GM18520 (cell line): ENCODE measurements at regions not wholly inside any gene's neighbourhood (a gene's known extent, or its start where the extent isn't known, plus 50 kb on each side); places are given as distances from the start of the nearest gene placed in this dataset.
"Not testable (repeated sequence)": the region's sequence is repeated elsewhere in the genome, so short reads cannot be mapped to it uniquely, and the experiment has no call there.

ENCODE experiments used
- ATAC-seq: cut with Tn5 transposase; IDR thresholded peaks from one replicate; pipeline ENCODE4 v1.9.1; 2021; ENCODE audit not compliant: unreplicated experiment

GRCh38 chr1:182331387-182331786 lies 60.2 kb downstream of the GLUL start:
- no peak for ATAC-seq

GRCh38 chr1:182330303-182330702 lies 61.3 kb downstream of the GLUL start:
- no peak for ATAC-seq

DNA sequence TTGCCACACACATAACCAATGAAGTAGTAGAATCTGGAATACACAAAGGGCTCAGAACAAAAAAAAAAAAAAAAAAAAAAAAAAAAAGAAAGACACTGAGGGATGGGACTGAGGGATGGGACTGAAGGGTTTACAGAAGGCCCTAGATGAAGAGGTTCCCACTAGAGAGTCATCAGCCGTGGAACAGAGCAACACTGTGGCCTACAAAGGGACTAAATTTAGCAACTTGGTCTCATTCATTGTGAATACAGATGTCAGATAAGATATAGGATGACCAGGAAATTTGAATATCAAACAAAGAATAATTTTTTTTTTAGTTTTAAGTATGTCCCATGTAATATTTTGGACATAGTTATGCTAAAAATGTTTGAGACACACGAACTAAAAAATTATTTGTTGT lies 62.1 kb downstream of the GLUL start:
- ATAC-seq, result no peak

DNA sequence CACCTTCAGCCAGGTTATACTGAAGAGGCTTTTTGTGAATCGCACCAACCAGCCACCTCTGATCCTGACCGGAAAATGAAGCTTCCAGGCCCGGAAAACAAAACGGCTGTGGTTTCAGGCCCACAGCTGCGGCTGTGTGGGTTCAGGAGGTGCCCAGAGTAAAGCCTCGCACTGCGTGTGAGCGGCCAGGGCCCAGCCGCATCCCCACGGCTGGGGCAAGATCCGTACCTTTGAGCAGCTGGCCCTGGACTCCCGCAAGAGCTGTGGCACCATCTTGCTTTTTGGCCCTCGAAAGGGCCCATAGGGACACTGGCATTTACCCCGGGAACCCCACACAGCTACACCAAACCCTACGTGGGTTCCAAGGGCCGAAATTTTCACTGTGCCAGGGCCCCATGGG lies 63.0 kb downstream of the GLUL start:
- no peak for ATAC-seq

DNA sequence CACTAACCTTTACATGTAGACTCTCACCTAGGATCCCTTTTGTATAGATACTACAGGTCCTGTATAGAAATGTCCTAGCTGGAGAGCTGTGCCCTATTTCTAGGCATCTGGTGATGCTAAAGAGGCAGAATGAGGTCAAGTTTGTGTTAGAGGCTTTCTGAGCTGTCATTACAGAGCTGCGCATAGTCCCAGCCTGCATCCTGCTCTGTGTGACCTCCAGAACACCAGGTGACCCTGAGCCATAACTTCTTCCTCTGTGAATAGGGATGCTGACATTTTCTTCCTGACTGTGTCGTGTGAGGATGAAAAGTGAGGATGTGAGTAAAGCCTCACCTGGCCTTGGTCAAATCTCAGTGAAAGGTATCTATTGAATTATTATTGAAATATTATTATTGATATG lies 66.3 kb downstream of the GLUL start:
- no peak for ATAC-seq

- not testable (repeated sequence) for ATAC-seq
These were observed 70.1 kb downstream of the GLUL start for GRCh38 chr1:182321532-182321931.

GRCh38 chr1:182317611-182318161 lies 73.9 kb downstream of the GLUL start:
- no peak for ATAC-seq

GRCh38 chr1:182316454-182316853 lies 75.1 kb downstream of the GLUL start:
- not testable (repeated sequence) for ATAC-seq

DNA sequence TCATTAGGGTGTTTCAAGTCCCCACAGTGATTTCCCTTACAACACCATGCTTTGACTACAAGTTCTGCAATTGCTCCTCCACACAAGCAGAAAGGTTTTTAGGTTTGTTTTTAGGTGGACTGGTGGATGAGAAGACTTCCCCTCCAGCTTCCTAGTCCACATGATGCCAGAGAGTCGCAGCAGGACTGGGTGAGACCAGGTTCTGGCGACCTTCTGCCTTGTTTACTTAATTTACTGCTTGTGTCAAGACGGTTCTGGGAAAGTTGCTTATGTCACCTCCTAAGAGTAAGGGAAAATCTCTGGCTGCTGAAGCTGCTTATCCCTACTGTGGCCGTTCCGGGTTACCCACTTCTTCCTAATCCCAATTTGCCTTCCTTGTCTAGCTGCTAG lies 76.4 kb downstream of the GLUL start:
- ATAC-seq, result no peak

GRCh38 chr1:182309631-182310351 lies 81.8 kb downstream of the GLUL start:
- no peak for ATAC-seq

GRCh38 chr1:182308826-182309225 lies 82.8 kb downstream of the GLUL start:
- ATAC-seq, result no peak

DNA sequence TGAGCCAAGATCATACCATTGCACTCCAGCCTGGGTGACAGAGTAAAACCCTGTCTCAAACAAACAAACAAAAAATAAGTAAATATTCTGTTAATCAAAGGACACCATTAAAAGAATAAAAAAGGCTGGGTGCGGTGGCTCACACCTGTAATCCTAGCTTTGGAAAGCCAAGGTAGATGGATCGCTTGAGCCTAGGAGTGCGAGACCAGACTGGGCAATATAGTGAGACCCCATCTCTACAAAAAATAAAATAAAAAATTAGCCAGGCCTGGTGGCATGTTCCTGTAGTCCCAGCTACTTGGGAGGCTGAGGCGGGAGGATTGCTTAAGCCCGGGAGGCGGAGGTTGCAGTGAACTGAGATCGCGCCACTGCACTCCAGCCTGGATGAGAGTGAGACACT lies 84.1 kb downstream of the GLUL start:
- not testable (repeated sequence) for ATAC-seq

- ATAC-seq, result no peak
These were observed 85.7 kb downstream of the GLUL start for GRCh38 chr1:182305861-182306260.

DNA sequence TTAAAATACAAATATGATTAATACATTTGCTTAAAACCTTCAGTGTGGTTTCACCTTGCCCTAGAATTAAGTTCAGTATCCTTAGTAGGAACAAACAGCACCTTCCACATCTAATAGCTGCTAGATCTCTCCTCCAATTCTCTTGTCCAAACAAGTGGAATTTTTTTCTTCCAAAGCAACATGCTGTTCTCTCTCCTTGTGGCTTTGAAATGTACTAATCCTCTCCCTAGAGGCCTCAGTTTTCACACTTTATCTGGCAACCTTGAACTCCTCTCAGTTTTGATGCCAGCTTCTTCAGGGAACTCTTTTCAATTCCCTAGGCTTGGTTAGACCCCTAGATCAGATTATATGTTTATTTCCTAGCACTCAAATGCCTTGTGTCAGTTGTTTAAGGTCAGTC lies 87.0 kb downstream of the GLUL start:
- ATAC-seq, result no peak

DNA sequence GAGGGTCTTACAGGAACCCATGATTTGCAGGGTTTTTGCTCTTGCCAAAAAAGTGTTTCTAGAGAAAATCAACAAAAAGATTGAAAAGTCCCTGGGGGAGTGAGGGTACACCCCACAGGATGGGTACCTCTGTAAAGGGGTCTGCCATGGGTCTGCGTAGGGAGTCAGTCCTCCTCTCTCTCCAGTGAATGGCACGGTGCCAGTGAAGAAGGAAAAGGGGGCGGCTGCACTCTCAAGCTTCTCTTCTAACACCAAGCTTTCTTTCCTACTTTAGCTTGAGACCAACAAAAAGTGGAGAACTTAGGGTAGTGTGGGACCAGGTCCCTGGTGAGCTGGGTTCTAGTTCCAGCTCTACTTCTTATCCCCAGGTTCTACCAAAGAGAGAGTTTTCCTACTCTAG lies 87.4 kb downstream of the GLUL start:
- ATAC-seq, result no peak

GRCh38 chr1:182303778-182304177 lies 87.8 kb downstream of the GLUL start:
- no peak for ATAC-seq

- no peak for ATAC-seq
These were observed 90.0 kb downstream of the GLUL start for GRCh38 chr1:182301467-182302198.

DNA sequence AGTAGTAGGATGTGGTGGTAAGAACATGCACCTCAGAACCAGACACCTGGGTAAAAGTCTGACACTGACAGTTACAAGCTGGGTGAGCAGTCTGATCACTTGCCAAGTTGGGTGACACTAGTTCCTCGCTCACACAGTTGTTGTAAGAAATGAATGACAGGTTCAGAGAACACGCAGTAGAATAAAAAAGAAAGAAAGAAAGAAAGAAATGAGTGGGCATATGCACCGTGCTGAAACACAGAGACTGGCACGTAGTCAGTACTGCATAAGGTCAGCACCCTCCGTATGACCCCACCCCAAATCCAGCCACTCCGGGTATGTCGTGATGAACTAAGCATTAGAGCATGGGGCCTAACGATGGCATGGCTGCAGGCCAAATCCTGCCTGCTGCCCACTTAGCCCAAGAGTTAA lies 90.6 kb downstream of the GLUL start:
- no peak for ATAC-seq

DNA sequence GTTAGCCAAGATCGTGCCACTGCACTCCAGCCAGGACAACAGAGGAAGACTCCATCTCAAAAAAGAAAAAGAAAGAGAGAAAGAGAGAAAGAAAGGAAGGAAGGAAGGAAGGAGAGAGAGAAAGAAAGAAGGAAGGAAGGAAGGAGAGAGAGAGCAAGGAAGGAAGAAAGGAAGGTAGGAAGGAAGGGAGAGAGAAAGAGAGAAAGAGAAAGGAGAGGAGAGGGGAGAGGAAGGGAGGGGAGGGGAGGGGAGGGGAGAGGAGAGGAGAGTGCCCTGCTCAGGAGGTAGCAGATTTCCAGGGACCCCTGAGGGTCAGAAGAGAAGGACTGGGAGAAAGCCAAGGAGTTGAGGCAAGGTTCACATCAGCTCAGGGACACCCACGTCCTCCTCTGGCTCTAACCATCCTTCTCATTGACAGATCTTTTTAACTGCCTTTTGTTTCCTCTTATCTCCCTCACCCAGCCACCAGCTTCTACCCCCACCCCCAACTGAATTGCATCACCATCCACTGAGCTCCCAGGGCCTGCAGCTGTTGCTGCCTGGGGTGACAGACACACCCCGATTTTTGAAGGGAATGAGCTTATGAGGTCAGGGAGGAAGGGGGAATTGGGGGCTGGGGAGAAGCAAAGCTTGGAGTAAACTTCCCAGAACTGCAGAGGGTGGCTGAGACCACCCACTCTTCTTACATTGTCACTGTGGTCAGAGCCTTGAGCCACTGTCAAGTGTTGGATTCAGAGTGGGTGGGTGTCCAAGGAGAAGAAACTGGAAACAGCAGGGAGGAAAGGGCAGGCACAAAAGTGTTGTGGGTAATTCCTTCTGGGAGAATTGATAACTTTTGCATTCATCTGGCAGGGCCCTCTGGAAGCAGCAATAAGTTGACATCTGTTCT lies 91.6 kb downstream of the GLUL start:
- ATAC-seq, result no peak

DNA sequence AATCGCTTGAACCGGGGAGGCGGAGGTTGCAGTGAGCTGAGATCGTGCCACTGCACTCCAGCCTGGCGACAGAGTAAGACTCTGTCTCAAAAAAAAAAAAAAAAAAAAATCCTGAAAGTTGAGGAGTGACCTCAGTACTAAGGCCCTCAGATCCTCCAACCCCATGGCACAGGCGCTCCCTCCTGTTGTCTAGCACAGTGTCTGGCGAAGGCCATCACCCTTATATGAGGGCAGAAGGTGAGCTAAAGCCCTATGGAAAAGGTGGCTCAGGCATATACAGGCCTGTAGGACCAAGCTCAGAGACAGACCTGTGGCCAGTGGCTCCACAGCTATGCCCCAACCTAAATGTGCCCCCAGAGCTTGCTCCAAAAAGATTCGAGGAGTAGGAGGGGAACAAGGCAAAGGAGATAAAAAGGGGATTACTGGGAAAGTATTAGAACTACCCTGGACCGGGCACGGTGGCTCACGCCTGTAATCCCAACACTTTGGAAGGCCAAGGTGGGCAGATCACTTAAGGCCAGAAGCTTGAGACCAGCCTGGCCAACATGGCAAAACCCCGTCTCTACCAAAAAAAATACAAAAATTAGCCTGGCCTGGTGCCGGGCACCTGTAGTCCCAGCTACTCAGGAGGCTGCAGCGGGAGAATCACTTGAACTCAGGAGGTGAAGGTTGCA lies 92.4 kb downstream of the GLUL start:
- ATAC-seq, result not testable (repeated sequence)

DNA sequence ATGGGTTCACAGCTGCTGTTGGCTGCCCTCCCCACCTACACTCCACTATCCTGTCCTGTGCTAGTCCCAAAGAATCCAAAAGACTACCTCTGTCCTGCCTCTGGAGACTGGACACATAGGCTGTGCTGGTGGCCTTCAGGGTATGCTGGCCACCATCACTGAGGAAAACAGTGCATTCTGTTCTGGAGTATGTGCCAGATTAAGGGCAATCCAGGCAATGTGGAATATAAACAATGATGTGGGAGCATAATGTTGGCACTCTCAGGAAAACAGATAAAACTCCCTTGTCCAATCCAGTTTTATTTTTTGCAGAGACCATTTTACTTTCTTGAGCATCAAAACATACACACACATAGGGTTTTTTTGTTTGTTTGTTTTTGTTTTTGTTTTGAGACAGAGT lies 94.3 kb downstream of the GLUL start:
- ATAC-seq, result no peak
